HG03095 (cell line): ENCODE measurements at regions not wholly inside any gene's neighbourhood (a gene's known extent, or its start where the extent isn't known, plus 50 kb on each side); places are given as distances from the start of the nearest gene placed in this dataset.

Experiments
- ATAC-seq: cut with Tn5 transposase; IDR thresholded peaks from one replicate; pipeline ENCODE4 v1.9.1; 2021; ENCODE audit warnings: moderate library complexity; ENCODE audit not compliant: unreplicated experiment

- ATAC-seq: no peak
Observed at GRCh38 chr3:72350761-72351505, 497.3 kb downstream of the SHQ1 start.

GRCh38 chr3:72348357-72348756, 499.9 kb downstream of the SHQ1 start:
- no peak for ATAC-seq

DNA sequence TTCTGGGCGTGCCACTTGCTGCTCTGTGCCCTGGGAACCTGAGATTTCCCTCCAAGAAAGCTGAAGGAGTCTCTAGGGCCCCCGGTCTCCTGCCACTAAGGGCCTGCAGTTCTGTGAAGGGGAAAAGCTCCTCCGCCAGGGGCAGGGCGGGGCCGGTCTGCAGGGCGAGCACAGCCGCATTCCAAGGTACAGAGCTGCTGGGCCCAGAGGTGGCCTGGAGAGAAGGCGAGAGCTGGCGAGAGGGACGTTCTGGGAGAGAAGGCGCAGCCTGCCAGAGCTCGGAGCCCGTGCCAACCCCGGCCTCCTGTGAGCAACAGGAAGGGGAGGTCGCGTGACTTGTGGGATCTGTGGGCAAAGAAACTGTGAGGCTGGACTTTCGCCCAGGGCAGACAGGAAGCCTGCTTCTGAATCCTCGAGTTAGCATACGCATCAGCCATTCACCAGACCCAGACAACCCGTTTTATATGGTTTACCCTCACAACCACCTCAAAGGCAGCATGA, 500.4 kb downstream of the SHQ1 start:
- ATAC-seq: no peak

DNA sequence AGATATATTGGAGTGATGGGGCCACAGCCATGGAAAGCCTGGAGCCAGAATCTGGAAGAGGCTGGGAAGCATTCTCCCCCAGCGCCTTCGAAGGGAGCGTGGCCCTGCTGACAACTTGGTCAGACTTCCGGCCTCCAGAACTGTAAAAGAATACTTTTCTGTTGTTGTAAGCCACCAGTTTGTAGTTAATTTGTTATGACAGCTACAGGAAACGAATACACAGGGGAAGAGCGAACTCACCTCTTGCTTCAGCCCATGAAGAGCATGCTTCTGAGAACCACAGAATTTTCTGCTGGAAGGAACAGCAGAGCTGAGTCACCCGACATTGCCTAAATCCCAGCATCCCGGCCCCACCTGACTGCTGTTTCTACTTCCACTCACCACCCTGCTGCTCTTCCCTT, 501.7 kb downstream of the SHQ1 start:
- ATAC-seq: no peak

DNA sequence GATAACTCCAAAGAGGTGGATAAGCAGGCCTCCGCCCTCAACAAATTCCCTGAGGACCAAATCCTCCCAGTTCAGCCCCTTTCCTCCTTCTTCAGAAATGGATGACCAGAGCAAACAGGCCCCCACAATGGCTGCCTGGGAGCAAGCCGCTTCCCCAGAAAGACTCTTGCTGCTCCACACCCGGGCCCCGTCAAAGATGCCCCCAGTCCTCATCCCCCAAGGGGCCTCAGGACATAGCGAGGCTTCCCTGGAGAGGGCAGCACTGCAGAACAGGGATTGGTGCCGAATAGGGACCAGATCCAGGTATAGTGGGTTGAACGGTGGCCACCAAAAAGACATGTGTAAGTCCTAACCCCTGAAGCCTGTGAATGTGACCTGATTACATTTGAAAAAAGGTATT, 502.3 kb downstream of the SHQ1 start:
- no peak for ATAC-seq

DNA sequence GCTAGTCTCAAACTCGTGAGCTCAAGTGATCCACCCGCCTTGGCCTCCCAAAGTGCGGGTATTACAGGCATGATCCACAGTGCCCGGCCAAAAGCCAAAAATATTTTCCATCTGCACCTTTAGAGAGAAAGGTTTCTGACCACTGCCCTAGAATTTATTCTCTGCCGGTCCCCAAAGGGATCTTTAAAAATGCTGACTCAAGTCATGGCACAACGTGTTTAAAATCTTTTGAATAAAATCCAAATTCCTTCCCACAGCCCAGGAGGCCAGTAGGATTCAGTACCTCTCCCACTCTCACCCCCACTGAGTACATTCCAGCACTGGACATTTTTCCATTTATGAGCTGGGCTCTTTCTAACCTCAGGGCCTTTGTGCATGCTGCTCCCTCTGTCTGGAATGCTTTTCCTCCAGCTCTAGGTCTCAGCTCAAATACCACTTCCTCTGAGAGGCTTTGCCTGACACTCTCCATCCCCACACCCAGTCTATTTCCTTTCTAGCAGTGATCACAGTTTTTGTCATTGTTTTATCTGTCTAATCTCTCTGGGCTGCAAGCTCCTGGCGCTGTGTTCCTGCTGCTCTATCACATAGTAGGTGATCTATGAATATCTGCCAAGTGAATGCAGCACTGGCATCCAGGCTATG, 502.9 kb downstream of the SHQ1 start:
- ATAC-seq: no peak

- ATAC-seq: no peak
Observed at GRCh38 chr3:72344647-72345046, 503.6 kb downstream of the SHQ1 start.

DNA sequence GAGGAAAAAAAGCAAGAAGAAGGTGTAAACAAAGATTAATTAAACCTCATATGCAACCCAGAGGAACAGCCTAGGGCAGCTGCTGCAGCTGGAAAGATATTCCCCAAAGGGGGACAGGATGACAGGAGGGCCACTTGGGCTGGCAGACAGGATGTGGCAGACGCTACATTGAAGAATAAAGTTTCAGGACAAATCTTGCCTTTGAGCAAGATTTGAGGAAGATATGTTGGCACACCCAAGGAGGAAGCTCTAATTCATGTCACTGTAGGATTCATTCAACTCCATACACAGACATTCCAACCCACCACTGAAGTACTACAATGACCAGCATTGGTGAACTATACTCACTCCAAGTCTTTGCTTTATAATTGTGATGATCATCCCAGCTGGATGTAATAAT, 504.0 kb downstream of the SHQ1 start:
- ATAC-seq: no peak

- ATAC-seq: no peak
Observed at GRCh38 chr3:72343078-72343477, 505.2 kb downstream of the SHQ1 start.

DNA sequence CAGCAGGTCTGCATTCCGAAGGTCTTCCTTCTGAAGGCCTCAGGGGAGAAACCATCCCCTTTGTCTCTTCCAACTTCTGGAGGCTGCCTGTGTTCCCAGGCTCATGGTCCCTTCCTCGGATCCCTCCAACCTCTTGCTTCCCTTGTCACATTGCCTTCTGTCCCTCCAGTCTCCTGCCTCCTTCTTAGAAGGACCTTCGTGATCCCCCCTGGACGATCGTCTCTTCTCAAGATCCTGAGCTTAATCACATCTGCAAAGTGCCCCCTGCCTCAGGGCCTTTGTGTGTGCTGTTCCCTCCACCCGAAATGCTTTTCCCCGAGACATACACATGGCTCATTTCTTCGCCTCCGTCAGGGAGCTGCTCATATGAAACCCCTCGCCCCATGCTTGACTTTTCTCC, 505.8 kb downstream of the SHQ1 start:
- ATAC-seq: no peak

DNA sequence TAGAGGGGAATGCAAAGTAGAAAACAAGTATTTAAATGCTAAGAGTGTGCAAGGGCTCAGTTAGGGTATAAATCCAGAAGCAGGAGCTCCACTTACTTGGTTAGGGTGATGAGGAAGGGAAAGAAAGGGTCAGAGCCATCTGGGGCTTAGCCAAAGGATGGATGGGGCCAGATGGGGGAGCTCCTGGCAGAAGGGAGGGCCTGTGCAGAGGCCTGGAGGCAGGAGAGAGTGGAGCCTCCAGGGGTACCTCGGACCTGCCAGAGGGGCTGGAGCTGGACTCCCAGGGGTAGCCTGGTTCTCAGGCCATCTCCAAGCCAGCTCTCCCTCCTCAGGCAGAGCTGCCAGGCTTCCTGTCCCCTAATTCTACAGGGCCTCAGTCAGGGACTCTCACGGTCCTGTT, 506.3 kb downstream of the SHQ1 start:
- ATAC-seq: no peak

- no peak for ATAC-seq
Observed at GRCh38 chr3:72341380-72341770, 506.9 kb downstream of the SHQ1 start.

DNA sequence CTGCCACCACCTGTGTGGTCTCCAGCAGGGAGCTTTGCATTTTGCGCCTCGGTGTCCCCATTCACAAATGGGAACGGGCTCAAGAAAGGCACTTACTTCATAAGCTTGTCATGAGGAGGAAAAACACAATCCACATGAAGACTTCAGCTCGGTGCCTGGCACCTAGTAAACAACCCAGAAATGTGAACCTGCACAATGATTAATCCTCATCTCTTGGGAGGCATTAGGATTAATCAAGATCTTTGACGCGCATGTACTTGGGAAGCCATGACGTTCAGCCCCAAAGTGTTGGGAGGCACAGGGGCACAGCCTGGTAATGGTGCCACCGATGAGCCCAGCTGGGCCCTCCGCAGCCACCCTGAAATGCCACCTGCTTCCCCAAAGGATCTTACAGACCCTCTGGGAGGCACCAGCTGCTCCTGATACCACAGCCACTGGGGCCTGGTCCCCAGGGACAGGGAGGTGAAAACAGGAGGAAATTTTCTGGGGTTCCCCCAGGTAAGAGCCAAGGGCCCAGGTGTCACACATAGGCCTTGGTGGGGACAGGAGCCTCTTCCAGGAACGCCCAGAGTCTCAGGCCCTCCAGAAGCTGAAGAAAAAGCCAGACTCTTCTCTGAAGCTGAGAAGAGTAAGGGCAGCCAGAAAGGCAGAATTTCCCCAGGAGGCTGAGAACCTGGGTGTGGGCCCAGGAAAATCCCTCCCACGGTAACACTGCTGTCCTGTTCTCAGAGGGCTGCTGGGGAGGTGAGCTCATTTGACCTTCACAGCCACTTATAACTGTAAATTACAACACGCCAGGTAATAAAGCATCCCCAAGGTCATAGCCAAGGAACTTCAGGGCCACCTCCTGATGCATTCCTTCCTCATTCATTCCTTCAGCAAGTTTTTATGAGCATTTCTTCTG, 507.5 kb downstream of the SHQ1 start:
- no peak for ATAC-seq

DNA sequence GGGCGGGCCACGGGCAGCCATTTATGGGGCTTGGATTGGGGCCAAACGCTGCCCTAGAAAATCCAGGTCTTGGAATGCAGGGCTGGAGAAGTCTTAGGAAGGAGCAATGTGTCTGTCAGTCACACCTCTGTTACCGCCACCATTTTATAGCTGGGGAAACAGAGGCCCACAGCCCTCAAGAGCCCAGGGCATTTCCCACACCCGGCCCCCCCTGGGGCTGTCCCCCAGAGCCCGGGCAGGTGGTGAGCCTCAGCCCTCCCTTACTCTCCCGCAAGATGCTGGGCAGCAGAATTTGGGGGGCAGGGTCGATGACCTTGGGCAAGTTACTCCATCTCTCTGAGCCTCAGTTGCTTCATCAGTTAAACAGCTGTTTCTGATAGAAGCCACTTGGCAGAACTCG, 508.2 kb downstream of the SHQ1 start:
- ATAC-seq: no peak

- no peak for ATAC-seq
Observed at GRCh38 chr3:72339670-72340030, 508.6 kb downstream of the SHQ1 start.

DNA sequence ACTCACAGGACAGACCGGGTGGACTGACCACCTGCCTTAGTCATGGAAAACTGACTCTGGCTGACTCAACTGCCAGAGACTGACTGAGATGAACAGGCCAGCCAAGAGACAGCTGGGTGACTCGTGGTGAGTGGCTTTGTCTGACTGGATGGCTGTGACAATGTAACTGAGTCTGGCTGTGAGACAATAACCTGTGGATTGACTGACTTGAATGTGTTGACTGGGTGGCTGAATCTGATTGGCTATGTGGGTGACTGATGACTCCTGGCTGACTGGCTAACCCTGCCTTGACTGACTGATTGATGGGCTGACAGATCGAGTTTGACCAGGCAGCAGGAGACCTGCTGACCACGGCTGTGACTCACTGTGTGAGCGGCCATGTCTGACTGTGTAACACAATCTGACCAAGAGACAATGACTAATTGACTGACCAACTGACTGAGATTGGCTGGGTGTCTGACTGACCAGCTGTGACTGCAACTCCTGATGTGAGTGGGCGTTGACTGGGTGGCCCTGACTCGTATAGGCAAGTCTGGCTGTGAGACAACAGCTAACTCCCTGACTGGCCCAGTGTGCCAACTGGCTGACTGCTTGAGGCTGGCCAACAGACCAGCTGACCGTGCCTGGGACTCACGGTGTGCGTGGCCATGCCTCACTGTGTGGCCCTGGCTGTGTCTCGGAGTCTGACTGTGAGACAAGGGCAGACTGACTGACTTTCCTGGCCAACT, 509.1 kb downstream of the SHQ1 start:
- ATAC-seq: no peak

DNA sequence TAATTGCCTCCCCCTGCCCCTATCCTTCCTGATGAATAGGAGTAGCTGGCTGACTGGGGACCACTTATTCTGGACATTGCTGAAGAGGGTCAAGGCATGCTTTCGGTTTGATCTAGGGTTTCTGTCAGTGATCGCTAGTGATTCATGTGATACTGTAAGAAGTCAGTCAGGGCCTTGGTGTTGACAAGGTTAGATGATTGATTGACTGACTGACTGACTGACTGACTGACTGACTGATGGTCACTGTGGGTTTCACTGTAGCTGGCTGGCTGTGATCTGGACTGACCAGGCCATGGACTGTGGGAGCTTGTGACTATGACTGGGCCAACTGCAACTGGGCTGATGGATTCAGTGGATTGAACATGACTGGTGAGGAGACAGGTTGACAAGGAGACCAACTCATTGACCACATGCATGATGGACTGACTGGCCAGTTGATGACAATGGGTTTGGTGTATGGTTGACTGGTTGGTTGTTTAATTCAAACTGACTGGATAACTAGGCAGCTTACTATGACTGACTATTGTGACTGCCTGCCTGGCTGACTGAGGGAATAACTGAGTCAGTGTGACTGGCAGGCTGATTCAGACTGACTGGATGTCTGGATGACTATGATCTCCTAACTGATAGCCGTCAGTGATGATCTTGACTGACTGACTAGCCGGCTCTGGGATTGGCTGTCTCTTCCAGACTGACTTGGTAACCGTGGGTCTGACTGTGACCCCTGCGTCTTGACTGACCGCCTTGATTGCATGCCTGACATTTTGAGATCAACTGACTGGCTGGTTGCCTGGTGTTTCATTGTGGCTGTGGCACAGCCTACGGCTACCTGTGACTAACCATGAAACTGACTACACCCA, 509.9 kb downstream of the SHQ1 start:
- no peak for ATAC-seq

- no peak for ATAC-seq
Observed at GRCh38 chr3:72337480-72337855, 510.8 kb downstream of the SHQ1 start.

DNA sequence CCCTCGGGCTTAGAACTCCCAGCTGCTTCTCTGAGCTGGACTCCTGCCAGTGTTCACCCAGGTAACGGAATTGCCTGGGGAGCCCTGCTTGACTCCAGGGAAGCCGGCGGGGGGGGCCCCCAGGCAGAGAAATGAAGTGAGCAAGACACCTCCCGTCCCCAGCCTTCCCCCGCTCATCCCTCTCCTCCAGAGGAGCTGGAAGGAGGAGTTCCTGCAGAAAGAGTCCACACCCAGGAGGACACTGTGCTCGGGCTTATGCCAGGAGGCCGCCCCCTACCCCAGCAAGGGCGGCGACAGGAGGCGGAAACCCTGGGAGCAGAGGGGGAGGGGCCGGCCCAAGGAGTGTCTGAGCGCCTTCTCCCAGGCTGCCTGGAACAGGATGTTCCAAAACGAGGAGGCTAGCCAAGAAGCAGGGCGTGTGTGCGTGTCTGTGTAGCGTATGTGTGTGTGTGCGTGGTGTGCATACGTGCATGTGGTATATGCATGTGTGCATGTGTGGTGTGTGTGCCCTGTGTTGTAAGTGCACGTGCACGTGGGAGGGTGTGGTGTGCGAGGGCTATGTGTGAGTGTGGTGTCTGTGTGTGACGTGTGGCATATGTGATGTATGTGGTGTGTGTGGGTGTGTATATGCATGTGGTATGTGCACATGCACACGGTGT, 511.3 kb downstream of the SHQ1 start:
- no peak for ATAC-seq
